GM12878 (cell line): ENCODE measurements at regions not wholly inside any gene's neighbourhood (a gene's known extent, or its start where the extent isn't known, plus 50 kb on each side); places are given as distances from the start of the nearest gene placed in this dataset.

Experiments used
- ATAC-seq: fragments of 200-7000 bp; cut with Tn5 transposase; 3 replicates; pipeline ENCODE4 v1.9.1; 2020; ENCODE audit warnings: mild to moderate bottlenecking, moderate library complexity
- BruUV-seq: library from RNA; stranded (reverse); fragments of 400-500 nt; replicated peaks from 2 replicates; lab custom pipeline; 2021; lab: Mats Ljungman, UMichigan
- CTCF ChIA-PET: fragments of 300-600 bp; sonication (Branson Sonifier 250); formaldehyde crosslinking; extraction: SDS; loops from one replicate; lab custom pipeline; 2021; ENCODE audit warnings: inconsistent platforms; lab: Yijun Ruan, JAX
- POLR2A ChIA-PET: fragments of 350-600 bp; formaldehyde crosslinking; extraction: SDS; loops from one replicate; lab custom pipeline; 2021; ENCODE audit warnings: inconsistent platforms; lab: Charles Lee
- RAD21 ChIA-PET: fragments of 300-600 bp; sonication (Branson Sonifier 250); formaldehyde crosslinking; loops from one replicate; lab custom pipeline; 2023; ENCODE audit warnings: antibody characterized with exemption; ENCODE audit not compliant: unreplicated experiment; lab: Charles Lee
- SMC1A ChIA-PET: fragments of 300-600 bp; sonication (Branson Sonifier 250); formaldehyde crosslinking; loops from one replicate; lab custom pipeline; 2023; ENCODE audit not compliant: unreplicated experiment, uncharacterized antibody; lab: Charles Lee
- DNase-seq: peaks from one replicate; pipeline ENCODE4 v3.0.0-alpha.2; 2011; ENCODE audit warnings: low read depth, low spot score
- FAIRE-seq: peaks from 3 replicates; lab custom pipeline; 2011; peaks lifted over from hg19 to GRCh38; lab: Jason Lieb, UNC
- H2AFZ ChIP-seq: 2 replicates; pipeline ENCODE4 v1.6.0; 2011; ENCODE audit warnings: low read depth, low read length, control low read depth; ENCODE audit not compliant: control insufficient read depth
- H3K27ac ChIP-seq: 2 replicates; pipeline ENCODE4 v1.5.1; 2011; ENCODE audit warnings: control low read depth; ENCODE audit not compliant: control insufficient read depth, insufficient read depth
- H3K27me3 ChIP-seq, 2 experiments: replicated peaks in 1 of 2; 2 replicates each; pipeline versions ENCODE4 v1.6.0 to v1.6.1; 2011; ENCODE audit warnings: low read length in 1 of 2; ENCODE audit not compliant: control insufficient read depth in 2 of 2, insufficient read depth in 2 of 2
- H3K36me3 ChIP-seq, 2 experiments: 2 replicates each; pipeline ENCODE4 v1.5.1; 2011; ENCODE audit warnings: low read length in 1 of 2; ENCODE audit not compliant: control insufficient read depth in 2 of 2, insufficient read depth in 2 of 2
- H3K4me1 ChIP-seq: 2 replicates; pipeline ENCODE4 v1.6.1; 2011; ENCODE audit warnings: mild to moderate bottlenecking, low read length, moderate library complexity, mixed read lengths; ENCODE audit not compliant: control insufficient read depth, insufficient read depth
- H3K4me2 ChIP-seq: 2 replicates; pipeline ENCODE4 v1.6.0; 2011; ENCODE audit warnings: control low read depth; ENCODE audit not compliant: control insufficient read depth, insufficient read depth
- H3K4me3 ChIP-seq: fragments of 200-600 bp; sonication (generic); 2 replicates; pipeline ENCODE4 v1.5.1; 2016
- H3K79me2 ChIP-seq: 2 replicates; pipeline ENCODE4 v1.6.0; 2011; ENCODE audit warnings: low read length; ENCODE audit not compliant: control insufficient read depth, insufficient read depth
- H3K9ac ChIP-seq: 2 replicates; pipeline ENCODE4 v1.8.0; 2011; ENCODE audit warnings: low read length, control low read depth, mixed read lengths; ENCODE audit not compliant: control insufficient read depth, insufficient read depth
- H3K9me3 ChIP-seq: replicated peaks from 3 replicates; pipeline ENCODE4 v1.5.1; 2011; ENCODE audit warnings: mild to moderate bottlenecking, low read length; ENCODE audit not compliant: control insufficient read depth, insufficient read depth
- H4K20me1 ChIP-seq: 2 replicates; pipeline ENCODE4 v1.6.0; 2011; ENCODE audit not compliant: control insufficient read depth, insufficient read depth
- CHD1 ChIP-seq: IDR thresholded peaks from 2 replicates; pipeline ENCODE4 v1.6.1; 2012; ENCODE audit warnings: low read depth, low read length, improper control_type of control experiment
- CHD2 ChIP-seq: IDR thresholded peaks from 2 replicates; pipeline ENCODE4 v1.6.1; 2011; ENCODE audit warnings: low read depth, low read length, improper control_type of control experiment, borderline replicate concordance
- ELK1 ChIP-seq: IDR thresholded peaks from 2 replicates; pipeline ENCODE4 v1.6.1; 2012; ENCODE audit warnings: low read depth, low read length, improper control_type of control experiment
- HDAC2 ChIP-seq: fragments of 200-600 bp; sonication (generic); IDR thresholded peaks from 2 replicates; pipeline ENCODE4 v1.6.1; 2017
- KAT2A ChIP-seq: conservative IDR thresholded peaks from 2 replicates; pipeline ENCODE4 v1.6.1; 2011; ENCODE audit warnings: low read depth, low read length; ENCODE audit not compliant: control insufficient read depth
- KDM1A ChIP-seq: fragments of 200-600 bp; sonication (generic); IDR thresholded peaks from 2 replicates; pipeline ENCODE4 v1.6.1; 2016; ENCODE audit warnings: borderline replicate concordance
- PBX3 ChIP-seq: IDR thresholded peaks from 2 replicates; pipeline ENCODE4 v1.6.1; 2011; ENCODE audit warnings: mild to moderate bottlenecking, low read depth, low read length, moderate library complexity; ENCODE audit not compliant: insufficient replicate concordance
- POLR2AphosphoS2 ChIP-seq: IDR thresholded peaks from 2 replicates; pipeline ENCODE4 v1.6.1; 2011; ENCODE audit warnings: low read depth, mild to moderate bottlenecking, low read length, improper control_type of control experiment, moderate library complexity
- WGBS: methylation state at CpG from one replicate; pipeline ENCODE4 v1.1.6; 2016; ENCODE audit warnings: low lambda C conversion rate; ENCODE audit not compliant: insufficient replicate concordance, insufficient coverage; ENCODE audit errors: missing lambda C conversion rate; 5-methylcytosine and 5-hydroxymethylcytosine counted together
- in situ Hi-C: fragments of 300-500 bp; cut with MboI; formaldehyde crosslinking; loops from 9 replicates; pipeline ENCODE4 v1.14.3; 2018; ENCODE audit warnings: mixed read lengths
- intact Hi-C: fragments of 100-400 bp; cut with micrococcal nuclease; formaldehyde crosslinking; loops from one replicate; pipeline ENCODE4 v1.14.2; 2022; ENCODE audit not compliant: unreplicated experiment
- TF ChIP-seq, protein P1 (sequence below): IDR thresholded peaks from 2 replicates; pipeline ENCODE4 v1.6.1; 2011; ENCODE audit warnings: borderline replicate concordance, low read depth, mild to moderate bottlenecking, moderate library complexity, mixed read lengths, low read length; ENCODE audit not compliant: insufficient read depth; ENCODE audit errors: extremely low read length
- TF ChIP-seq, protein P2 (sequence below): fragments of 450-650 bp; IDR thresholded peaks from 2 replicates; pipeline ENCODE4 v1.6.1; 2017; ENCODE audit warnings: mild to moderate bottlenecking
- TF ChIP-seq, protein P3 (sequence below): fragments of 450-650 bp; IDR thresholded peaks from 2 replicates; pipeline ENCODE4 v1.6.1; 2016; ENCODE audit warnings: mild to moderate bottlenecking

- ChIA-PET RAD21 (interaction anchor here (1.4 kb wide), 1 partner anchor 115 kb away, joined by 3 read pairs; no protein-coding TSS in a partner anchor), SMC1A (interaction anchor here (0.6 to 1.0 kb wide), 2 partner anchors 8 to 16 kb away, joined by 3 read pairs; no protein-coding TSS in a partner anchor), POLR2A (interaction anchor here (0.6 kb wide), 1 partner anchor 167 kb away, joined by 5 read pairs; no protein-coding TSS in a partner anchor), CTCF (interaction anchor here (1.0 kb wide), 1 partner anchor 122 kb away, joined by 3 read pairs; no protein-coding TSS in a partner anchor)
- no peaks in the 10 kb centered on the region for H4K20me1 ChIP-seq
- H3K36me3 ChIP-seq = no peaks in the 10 kb centered on the region
- in situ Hi-C loops (no loop called here), intact Hi-C loops (no loop called here)
- H3K79me2 ChIP-seq = no peaks in the 10 kb centered on the region
- TF ChIP-seq KAT2A = no peak
- TF ChIP-seq, protein P1, sequence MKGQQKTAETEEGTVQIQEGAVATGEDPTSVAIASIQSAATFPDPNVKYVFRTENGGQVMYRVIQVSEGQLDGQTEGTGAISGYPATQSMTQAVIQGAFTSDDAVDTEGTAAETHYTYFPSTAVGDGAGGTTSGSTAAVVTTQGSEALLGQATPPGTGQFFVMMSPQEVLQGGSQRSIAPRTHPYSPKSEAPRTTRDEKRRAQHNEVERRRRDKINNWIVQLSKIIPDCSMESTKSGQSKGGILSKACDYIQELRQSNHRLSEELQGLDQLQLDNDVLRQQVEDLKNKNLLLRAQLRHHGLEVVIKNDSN = no peak
- no peak for TF ChIP-seq ELK1
- no peak for TF ChIP-seq CHD1
- TF ChIP-seq, protein P2, sequence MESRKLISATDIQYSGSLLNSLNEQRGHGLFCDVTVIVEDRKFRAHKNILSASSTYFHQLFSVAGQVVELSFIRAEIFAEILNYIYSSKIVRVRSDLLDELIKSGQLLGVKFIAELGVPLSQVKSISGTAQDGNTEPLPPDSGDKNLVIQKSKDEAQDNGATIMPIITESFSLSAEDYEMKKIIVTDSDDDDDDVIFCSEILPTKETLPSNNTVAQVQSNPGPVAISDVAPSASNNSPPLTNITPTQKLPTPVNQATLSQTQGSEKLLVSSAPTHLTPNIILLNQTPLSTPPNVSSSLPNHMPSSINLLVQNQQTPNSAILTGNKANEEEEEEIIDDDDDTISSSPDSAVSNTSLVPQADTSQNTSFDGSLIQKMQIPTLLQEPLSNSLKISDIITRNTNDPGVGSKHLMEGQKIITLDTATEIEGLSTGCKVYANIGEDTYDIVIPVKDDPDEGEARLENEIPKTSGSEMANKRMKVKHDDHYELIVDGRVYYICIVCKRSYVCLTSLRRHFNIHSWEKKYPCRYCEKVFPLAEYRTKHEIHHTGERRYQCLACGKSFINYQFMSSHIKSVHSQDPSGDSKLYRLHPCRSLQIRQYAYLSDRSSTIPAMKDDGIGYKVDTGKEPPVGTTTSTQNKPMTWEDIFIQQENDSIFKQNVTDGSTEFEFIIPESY = no peak
- TF ChIP-seq, protein P3, sequence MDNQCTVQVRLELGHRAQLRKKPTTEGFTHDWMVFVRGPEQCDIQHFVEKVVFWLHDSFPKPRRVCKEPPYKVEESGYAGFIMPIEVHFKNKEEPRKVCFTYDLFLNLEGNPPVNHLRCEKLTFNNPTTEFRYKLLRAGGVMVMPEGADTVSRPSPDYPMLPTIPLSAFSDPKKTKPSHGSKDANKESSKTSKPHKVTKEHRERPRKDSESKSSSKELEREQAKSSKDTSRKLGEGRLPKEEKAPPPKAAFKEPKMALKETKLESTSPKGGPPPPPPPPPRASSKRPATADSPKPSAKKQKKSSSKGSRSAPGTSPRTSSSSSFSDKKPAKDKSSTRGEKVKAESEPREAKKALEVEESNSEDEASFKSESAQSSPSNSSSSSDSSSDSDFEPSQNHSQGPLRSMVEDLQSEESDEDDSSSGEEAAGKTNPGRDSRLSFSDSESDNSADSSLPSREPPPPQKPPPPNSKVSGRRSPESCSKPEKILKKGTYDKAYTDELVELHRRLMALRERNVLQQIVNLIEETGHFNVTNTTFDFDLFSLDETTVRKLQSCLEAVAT = no peak
- no peak for TF ChIP-seq CHD2
- TF ChIP-seq PBX3 = no peak
- TF ChIP-seq HDAC2 = no peak
- TF ChIP-seq KDM1A = no peak
- TF ChIP-seq POLR2AphosphoS2 = no peak
- H2AFZ ChIP-seq = no peak overlapping the region
- H3K4me1 ChIP-seq = no peaks in the 10 kb centered on the region
- H3K4me3 ChIP-seq = no peak overlapping the region
- no peak overlapping the region for H3K27ac ChIP-seq
- no peak overlapping the region for H3K9ac ChIP-seq
- no peak overlapping the region for H3K4me2 ChIP-seq
- 76% methylated on average over 2 of the region's 2 CpGs for WGBS
- no peaks in the 10 kb centered on the region for H3K9me3 ChIP-seq
- DNase-seq (no peak), FAIRE-seq (no peak), ATAC-seq (no peak)
- no TSS peak for BruUV-seq
- H3K27me3 ChIP-seq = no peaks in the 10 kb centered on the region
These were observed 94.5 kb upstream of the F3 start for GRCh38 chr1:94636100-94636499.
